HG03196 (cell line): ENCODE measurements at regions not wholly inside any gene's neighbourhood (a gene's known extent, or its start where the extent isn't known, plus 50 kb on each side); places are given as distances from the start of the nearest gene placed in this dataset.
"Not testable (repeated sequence)": the region's sequence is repeated elsewhere in the genome, so short reads cannot be mapped to it uniquely, and the experiment has no call there.

Experiments used
- ATAC-seq: cut with Tn5 transposase; IDR thresholded peaks from one replicate; pipeline ENCODE4 v1.9.1; 2021; ENCODE audit not compliant: unreplicated experiment

GRCh38 chr2:136331226-136331625 lies 213.3 kb upstream of the CXCR4 start:
- no peak for ATAC-seq

- no peak for ATAC-seq
Observed at GRCh38 chr2:136328207-136328795, 210.4 kb upstream of the CXCR4 start.

- ATAC-seq = peak; percentile 84
Observed at GRCh38 chr2:136327162-136327852, 209.4 kb upstream of the CXCR4 start.

GRCh38 chr2:136325844-136326331 lies 207.9 kb upstream of the CXCR4 start:
- ATAC-seq = no peak

- ATAC-seq = no peak
Observed at GRCh38 chr2:136324966-136325365, 207.0 kb upstream of the CXCR4 start.

- ATAC-seq = no peak
Observed at GRCh38 chr2:136323935-136324334, 206.0 kb upstream of the CXCR4 start.

GRCh38 chr2:136323195-136323594 lies 205.2 kb upstream of the CXCR4 start:
- ATAC-seq = no peak

- ATAC-seq = no peak
Observed at GRCh38 chr2:136322428-136322827, 204.5 kb upstream of the CXCR4 start.

- ATAC-seq = no peak
Observed at GRCh38 chr2:136319651-136320050, 201.7 kb upstream of the CXCR4 start.

- no peak for ATAC-seq
Observed at GRCh38 chr2:136319237-136319636, 201.3 kb upstream of the CXCR4 start.

GRCh38 chr2:136314240-136314639 lies 196.3 kb upstream of the CXCR4 start:
- ATAC-seq = no peak

- not testable (repeated sequence) for ATAC-seq
Observed at GRCh38 chr2:136312568-136312967, 194.6 kb upstream of the CXCR4 start.

- ATAC-seq = no peak
Observed at GRCh38 chr2:136310797-136311603, 193.1 kb upstream of the CXCR4 start.

GRCh38 chr2:136310005-136310495 lies 192.1 kb upstream of the CXCR4 start:
- no peak for ATAC-seq

GRCh38 chr2:136308611-136309010 lies 190.7 kb upstream of the CXCR4 start:
- no peak for ATAC-seq

- no peak for ATAC-seq
Observed at GRCh38 chr2:136306836-136307235, 188.9 kb upstream of the CXCR4 start.

GRCh38 chr2:136305517-136306192 lies 187.7 kb upstream of the CXCR4 start:
- peak; percentile 88 for ATAC-seq

- ATAC-seq = no peak
Observed at GRCh38 chr2:136301006-136301405, 183.1 kb upstream of the CXCR4 start.

- ATAC-seq = no peak
Observed at GRCh38 chr2:136298631-136299030, 180.7 kb upstream of the CXCR4 start.

GRCh38 chr2:136297994-136298393 lies 180.0 kb upstream of the CXCR4 start:
- ATAC-seq = no peak

- ATAC-seq = no peak
Observed at GRCh38 chr2:136297312-136297711, 179.4 kb upstream of the CXCR4 start.
